GM19452 (cell line): ENCODE measurements at regions not wholly inside any gene's neighbourhood (a gene's known extent, or its start where the extent isn't known, plus 50 kb on each side); places are given as distances from the start of the nearest gene placed in this dataset.
"Not testable (repeated sequence)": the region's sequence is repeated elsewhere in the genome, so short reads cannot be mapped to it uniquely, and the experiment has no call there.

Source experiments
- ATAC-seq: cut with Tn5 transposase; IDR thresholded peaks from one replicate; pipeline ENCODE4 v1.9.1; 2021; ENCODE audit not compliant: unreplicated experiment

GRCh38 chr4:28009541-28009940 lies 1148.9 kb downstream of the STIM2 start:
- no peak for ATAC-seq

GRCh38 chr4:28010577-28011240 lies 1150.1 kb downstream of the STIM2 start:
- ATAC-seq = no peak

GRCh38 chr4:28014469-28014868 lies 1153.8 kb downstream of the STIM2 start:
- no peak for ATAC-seq

GRCh38 chr4:28015996-28016395 lies 1155.4 kb downstream of the STIM2 start:
- ATAC-seq = no peak

- not testable (repeated sequence) for ATAC-seq
Observed at GRCh38 chr4:28038253-28038652, 1177.6 kb downstream of the STIM2 start.

GRCh38 chr4:28062562-28062961 lies 1201.9 kb downstream of the STIM2 start:
- ATAC-seq = no peak

GRCh38 chr4:28073860-28074555 lies 1213.4 kb downstream of the STIM2 start:
- ATAC-seq = no peak

- ATAC-seq = no peak
Observed at GRCh38 chr4:28075401-28075956, 1214.8 kb downstream of the STIM2 start.

- ATAC-seq = not testable (repeated sequence)
Observed at GRCh38 chr4:28077203-28077602, 1216.6 kb downstream of the STIM2 start.

GRCh38 chr4:28082686-28083390 lies 1222.2 kb downstream of the STIM2 start:
- no peak for ATAC-seq

GRCh38 chr4:28092610-28093009 lies 1232.0 kb downstream of the STIM2 start:
- ATAC-seq = no peak

GRCh38 chr4:28093071-28093470 lies 1232.4 kb downstream of the STIM2 start:
- ATAC-seq = no peak

GRCh38 chr4:28101583-28101982 lies 1240.9 kb downstream of the STIM2 start:
- ATAC-seq = no peak

GRCh38 chr4:28105271-28105859 lies 1244.7 kb downstream of the STIM2 start:
- ATAC-seq = no peak

- ATAC-seq = no peak
Observed at GRCh38 chr4:28106155-28106554, 1245.5 kb downstream of the STIM2 start.

- no peak for ATAC-seq
Observed at GRCh38 chr4:28109801-28110200, 1249.2 kb downstream of the STIM2 start.

- ATAC-seq = not testable (repeated sequence)
Observed at GRCh38 chr4:28112691-28113335, 1252.2 kb downstream of the STIM2 start.

GRCh38 chr4:28113586-28113985 lies 1252.9 kb downstream of the STIM2 start:
- ATAC-seq = not testable (repeated sequence)

- not testable (repeated sequence) for ATAC-seq
Observed at GRCh38 chr4:28116526-28117083, 1256.0 kb downstream of the STIM2 start.

- ATAC-seq = no peak
Observed at GRCh38 chr4:28117084-28117682, 1256.5 kb downstream of the STIM2 start.
